Astrocyte (in vitro differentiated cells and primary cell): ENCODE measurements at regions not wholly inside any gene's neighbourhood (a gene's known extent, or its start where the extent isn't known, plus 50 kb on each side); places are given as distances from the start of the nearest gene placed in this dataset.

Experiments used
- EZH2 ChIP-seq: IDR thresholded peaks from 2 replicates; pipeline ENCODE4 v1.6.1; 2012; ENCODE audit warnings: mild to moderate bottlenecking, low read length, inconsistent platforms; ENCODE audit not compliant: insufficient read depth
- TF ChIP-seq, protein P1 (sequence below): IDR thresholded peaks from 2 replicates; pipeline ENCODE4 v1.5.1; 2011; ENCODE audit warnings: low read depth, mild to moderate bottlenecking, inconsistent platforms, low read length, moderate library complexity; ENCODE audit not compliant: insufficient read depth

DNA sequence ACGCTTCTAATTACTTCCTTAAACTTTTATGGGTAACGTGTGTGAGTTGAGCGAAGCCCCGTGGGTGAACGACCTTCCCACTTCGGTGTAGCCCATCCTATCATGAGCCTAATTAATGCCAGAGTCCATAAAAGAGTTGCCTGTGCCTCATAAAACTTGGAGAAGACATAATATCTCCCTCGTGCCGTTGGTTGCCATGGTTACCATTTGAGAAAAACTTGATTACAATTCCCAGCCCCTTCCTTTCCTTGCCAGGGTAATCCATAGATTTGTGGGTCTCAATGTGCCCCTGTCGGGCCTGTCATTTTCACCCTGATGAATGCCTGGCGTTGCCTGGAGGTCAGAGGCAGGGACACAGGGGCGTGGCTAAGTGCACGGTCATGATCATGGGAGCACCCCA is 127.1 kb downstream of the GLRX3 start:
- no peak for TF ChIP-seq EZH2
- TF ChIP-seq, protein P1, sequence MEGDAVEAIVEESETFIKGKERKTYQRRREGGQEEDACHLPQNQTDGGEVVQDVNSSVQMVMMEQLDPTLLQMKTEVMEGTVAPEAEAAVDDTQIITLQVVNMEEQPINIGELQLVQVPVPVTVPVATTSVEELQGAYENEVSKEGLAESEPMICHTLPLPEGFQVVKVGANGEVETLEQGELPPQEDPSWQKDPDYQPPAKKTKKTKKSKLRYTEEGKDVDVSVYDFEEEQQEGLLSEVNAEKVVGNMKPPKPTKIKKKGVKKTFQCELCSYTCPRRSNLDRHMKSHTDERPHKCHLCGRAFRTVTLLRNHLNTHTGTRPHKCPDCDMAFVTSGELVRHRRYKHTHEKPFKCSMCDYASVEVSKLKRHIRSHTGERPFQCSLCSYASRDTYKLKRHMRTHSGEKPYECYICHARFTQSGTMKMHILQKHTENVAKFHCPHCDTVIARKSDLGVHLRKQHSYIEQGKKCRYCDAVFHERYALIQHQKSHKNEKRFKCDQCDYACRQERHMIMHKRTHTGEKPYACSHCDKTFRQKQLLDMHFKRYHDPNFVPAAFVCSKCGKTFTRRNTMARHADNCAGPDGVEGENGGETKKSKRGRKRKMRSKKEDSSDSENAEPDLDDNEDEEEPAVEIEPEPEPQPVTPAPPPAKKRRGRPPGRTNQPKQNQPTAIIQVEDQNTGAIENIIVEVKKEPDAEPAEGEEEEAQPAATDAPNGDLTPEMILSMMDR, result no peak
